Natural killer cell (primary cell): ENCODE measurements at regions not wholly inside any gene's neighbourhood (a gene's known extent, or its start where the extent isn't known, plus 50 kb on each side); places are given as distances from the start of the nearest gene placed in this dataset.

ENCODE experiments used
- ATAC-seq, 3 donors: fragments of 150-1000 bp in 2 of 3; fragments of 200-7000 bp in 1 of 3; cut with Tn5 transposase; 1 replicate in 1 of 3; 2 replicates in 2 of 3; pipeline ENCODE4 v1.10.0; 2021; ENCODE audit warnings: mild to moderate bottlenecking in 2 of 3, moderate library complexity in 2 of 3
- DNase-seq, 2 donors: peaks; one replicate each; pipeline versions ENCODE4 v3.0.0 to v3.0.0-alpha.2; 2013 to 2021; ENCODE audit warnings: mixed read lengths in 1 of 2
- H3K27ac ChIP-seq: one replicate; pipeline ENCODE4 v1.5.1; 2013; ENCODE audit warnings: mild to moderate bottlenecking, low read length
- H3K27me3 ChIP-seq: one replicate; pipeline ENCODE4 v1.6.1; 2013; ENCODE audit warnings: low read length; ENCODE audit not compliant: control insufficient read depth, insufficient read depth
- H3K36me3 ChIP-seq: one replicate; pipeline ENCODE4 v1.6.1; 2013; ENCODE audit warnings: low read length; ENCODE audit not compliant: control insufficient read depth, insufficient read depth
- H3K4me1 ChIP-seq: one replicate; pipeline ENCODE4 v1.6.1; 2013; ENCODE audit warnings: low read length; ENCODE audit not compliant: control insufficient read depth, insufficient read depth
- H3K4me3 ChIP-seq: one replicate; pipeline ENCODE4 v1.5.1; 2013; ENCODE audit warnings: low read length
- H3K9me3 ChIP-seq: one replicate; pipeline ENCODE4 v1.6.1; 2013; ENCODE audit warnings: low read length; ENCODE audit not compliant: control insufficient read depth, insufficient read depth
- H3K27ac Mint-ChIP-seq, 2 donors: one replicate each; pipeline ENCODE4 v1.8.0; 2022; ENCODE audit warnings: mild to moderate bottlenecking in 2 of 2, mixed read lengths in 2 of 2, moderate library complexity in 1 of 2
- H3K27me3 Mint-ChIP-seq, 2 donors: one replicate each; pipeline ENCODE4 v1.8.0; 2022; ENCODE audit warnings: low read depth in 2 of 2, mixed read lengths in 2 of 2
- H3K36me3 Mint-ChIP-seq: one replicate; pipeline ENCODE4 v1.8.0; 2022; ENCODE audit warnings: mixed read lengths
- H3K4me1 Mint-ChIP-seq, 2 donors: one replicate each; pipeline ENCODE4 v1.8.0; 2022; ENCODE audit warnings: mixed read lengths in 2 of 2
- H3K4me3 Mint-ChIP-seq: one replicate; pipeline ENCODE4 v1.8.0; 2022; ENCODE audit warnings: mild to moderate bottlenecking, moderate library complexity, mixed read lengths
- H3K9me3 Mint-ChIP-seq, 2 donors: one replicate each; pipeline ENCODE4 v1.8.0; 2022; ENCODE audit warnings: mixed read lengths in 2 of 2
- WGBS: methylation state at CpG from one replicate; pipeline ENCODE4 v1.1.7; 2013; ENCODE audit warnings: missing lambda C conversion rate; ENCODE audit not compliant: insufficient coverage; 5-methylcytosine and 5-hydroxymethylcytosine counted together
- intact Hi-C: fragments of 100-400 bp; cut with micrococcal nuclease; formaldehyde crosslinking; loops from one replicate; pipeline ENCODE4 v1.14.2; 2022
- TF ChIP-seq, protein P1 (sequence below): fragments of 200-600 bp; IDR thresholded peaks from one replicate; pipeline ENCODE4 v1.8.0; 2022; ENCODE audit warnings: antibody characterized with exemption

- Mint-ChIP-seq H3K4me1 (no peaks in the 10 kb centered on the region), H3K9me3 (no peaks in the 10 kb centered on the region), H3K27ac (no peak overlapping the region), H3K4me3 (no peak overlapping the region), H3K27me3 (peaks cover 8 to 22% of the 10 kb centered on the region in 2 donors), H3K36me3 (no peaks in the 10 kb centered on the region)
- H3K27me3 ChIP-seq = no peaks in the 10 kb centered on the region
- intact Hi-C loops = no loop called here
- H3K36me3 ChIP-seq = no peaks in the 10 kb centered on the region
- TF ChIP-seq, protein P1, sequence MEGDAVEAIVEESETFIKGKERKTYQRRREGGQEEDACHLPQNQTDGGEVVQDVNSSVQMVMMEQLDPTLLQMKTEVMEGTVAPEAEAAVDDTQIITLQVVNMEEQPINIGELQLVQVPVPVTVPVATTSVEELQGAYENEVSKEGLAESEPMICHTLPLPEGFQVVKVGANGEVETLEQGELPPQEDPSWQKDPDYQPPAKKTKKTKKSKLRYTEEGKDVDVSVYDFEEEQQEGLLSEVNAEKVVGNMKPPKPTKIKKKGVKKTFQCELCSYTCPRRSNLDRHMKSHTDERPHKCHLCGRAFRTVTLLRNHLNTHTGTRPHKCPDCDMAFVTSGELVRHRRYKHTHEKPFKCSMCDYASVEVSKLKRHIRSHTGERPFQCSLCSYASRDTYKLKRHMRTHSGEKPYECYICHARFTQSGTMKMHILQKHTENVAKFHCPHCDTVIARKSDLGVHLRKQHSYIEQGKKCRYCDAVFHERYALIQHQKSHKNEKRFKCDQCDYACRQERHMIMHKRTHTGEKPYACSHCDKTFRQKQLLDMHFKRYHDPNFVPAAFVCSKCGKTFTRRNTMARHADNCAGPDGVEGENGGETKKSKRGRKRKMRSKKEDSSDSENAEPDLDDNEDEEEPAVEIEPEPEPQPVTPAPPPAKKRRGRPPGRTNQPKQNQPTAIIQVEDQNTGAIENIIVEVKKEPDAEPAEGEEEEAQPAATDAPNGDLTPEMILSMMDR = no peak
- no peak overlapping the region for H3K4me3 ChIP-seq
- H3K27ac ChIP-seq = no peak overlapping the region
- H3K9me3 ChIP-seq = no peaks in the 10 kb centered on the region
- peaks cover 6% of the 10 kb centered on the region for H3K4me1 ChIP-seq
- ATAC-seq (no peak), DNase-seq (no peak)
- 76% methylated on average over 5 of the region's 5 CpGs for WGBS
Measured at GRCh38 chr1:4045397-4046010, 145.4 kb upstream of the C1orf174 start.

- no peak overlapping the region for H3K27ac Mint-ChIP-seq
- no peaks in the 10 kb centered on the region for H3K9me3 Mint-ChIP-seq
- DNase-seq (no peak), ATAC-seq (no peak)
- TF ChIP-seq, protein P1 = no peak
- 28% methylated on average over 5 of the region's 5 CpGs for WGBS
- intact Hi-C loops = no loop called here
- H3K9me3 ChIP-seq = no peaks in the 10 kb centered on the region
- peaks cover 6% of the 10 kb centered on the region for H3K4me1 ChIP-seq
- no peaks in the 10 kb centered on the region for H3K36me3 ChIP-seq
- no peak overlapping the region for H3K4me3 ChIP-seq
- H3K27ac ChIP-seq = no peak overlapping the region
- H3K36me3 Mint-ChIP-seq = no peaks in the 10 kb centered on the region
- no peaks in the 10 kb centered on the region for H3K4me1 Mint-ChIP-seq
- no peak overlapping the region for H3K4me3 Mint-ChIP-seq
- H3K27me3 Mint-ChIP-seq = peaks cover 8 to 15% of the 10 kb centered on the region in 2 donors
- no peaks in the 10 kb centered on the region for H3K27me3 ChIP-seq
Measured at GRCh38 chr1:4046836-4047461, 146.9 kb upstream of the C1orf174 start.

DNA sequence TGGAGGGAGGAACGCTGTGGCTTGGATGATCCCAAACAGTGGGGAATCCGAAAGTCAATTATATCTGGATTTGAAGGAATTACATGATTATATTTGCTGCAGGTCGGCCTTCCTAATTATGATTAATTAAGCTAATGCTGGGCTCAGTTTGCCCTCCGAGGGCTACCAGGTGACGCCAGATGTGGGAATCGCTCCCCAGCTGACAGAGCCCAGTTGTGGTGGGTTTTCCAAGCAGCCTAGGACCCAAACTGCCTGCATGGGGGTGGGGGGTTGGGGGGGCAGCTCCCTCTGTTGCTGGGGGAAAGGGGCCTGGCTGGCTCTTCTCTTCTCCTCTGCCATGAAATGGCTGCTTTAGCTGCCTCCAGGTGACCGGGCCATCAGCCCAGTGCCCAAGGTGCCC, 147.6 kb upstream of the C1orf174 start:
- H3K4me1 Mint-ChIP-seq = peaks cover 2% of the 10 kb centered on the region in 2 donors
- no peak overlapping the region for H3K27ac Mint-ChIP-seq

More for the DNA sequence above, 147.6 kb upstream of the C1orf174 start:
- 79% methylated on average over 7 of the region's 7 CpGs for WGBS
- ATAC-seq (no peak), DNase-seq (no peak)
- TF ChIP-seq, protein P1 = no peak
- no peaks in the 10 kb centered on the region for H3K27me3 ChIP-seq
- peaks cover 10 to 15% of the 10 kb centered on the region in 2 donors for H3K27me3 Mint-ChIP-seq
- no peaks in the 10 kb centered on the region for H3K36me3 ChIP-seq
- H3K4me1 ChIP-seq = peaks cover 6% of the 10 kb centered on the region
- no peaks in the 10 kb centered on the region for H3K9me3 Mint-ChIP-seq
- no peaks in the 10 kb centered on the region for H3K9me3 ChIP-seq
- H3K36me3 Mint-ChIP-seq = no peaks in the 10 kb centered on the region
- intact Hi-C loops = no loop called here
- no peak overlapping the region for H3K4me3 Mint-ChIP-seq
- H3K4me3 ChIP-seq = no peak overlapping the region
- H3K27ac ChIP-seq = no peak overlapping the region
